Kidney epithelial cell (primary cell): ENCODE measurements at regions not wholly inside any gene's neighbourhood (a gene's known extent, or its start where the extent isn't known, plus 50 kb on each side); places are given as distances from the start of the nearest gene placed in this dataset.

Experiments used
- DNase-seq: peaks from one replicate; pipeline ENCODE4 v3.0.0-alpha.2; 2010; ENCODE audit warnings: low read depth
- H3K27me3 ChIP-seq: 2 replicates; pipeline ENCODE4 v1.6.0; 2011; ENCODE audit warnings: low read length; ENCODE audit not compliant: control insufficient read depth, insufficient read depth
- H3K36me3 ChIP-seq: 2 replicates; pipeline ENCODE4 v1.5.1; 2011; ENCODE audit warnings: low read length; ENCODE audit not compliant: control insufficient read depth, insufficient read depth
- H3K4me3 ChIP-seq: 2 replicates; pipeline ENCODE4 v1.5.1; 2011; ENCODE audit warnings: low read depth, mild to moderate bottlenecking, control low read depth, low read length
- CTCF ChIP-seq: IDR thresholded peaks from 2 replicates; pipeline ENCODE4 v1.5.1; 2011; ENCODE audit warnings: mild to moderate bottlenecking, moderate library complexity, low read length, control low read depth, inconsistent platforms; ENCODE audit not compliant: insufficient read depth, poor library complexity, severe bottlenecking

GRCh38 chr12:5379749-5380496 lies 52.0 kb upstream of the NTF3 start:
- H3K27me3 ChIP-seq, result no peaks in the 10 kb centered on the region
- peak; percentile 83 for DNase-seq
- H3K4me3 ChIP-seq, result no peak overlapping the region
- no peaks in the 10 kb centered on the region for H3K36me3 ChIP-seq
- TF ChIP-seq CTCF, result no peak
